Activated T-cell treated with anti-CD3 and anti-CD28 coated beads, Interleukin-2, amount 50 U/mL, for 48 hours (primary cell): ENCODE measurements at regions not wholly inside any gene's neighbourhood (a gene's known extent, or its start where the extent isn't known, plus 50 kb on each side); places are given as distances from the start of the nearest gene placed in this dataset.

Source experiments
- DNase-seq, 2 experiments: peaks; one replicate each; pipeline ENCODE4 v3.0.0-alpha.2; 2020

DNA sequence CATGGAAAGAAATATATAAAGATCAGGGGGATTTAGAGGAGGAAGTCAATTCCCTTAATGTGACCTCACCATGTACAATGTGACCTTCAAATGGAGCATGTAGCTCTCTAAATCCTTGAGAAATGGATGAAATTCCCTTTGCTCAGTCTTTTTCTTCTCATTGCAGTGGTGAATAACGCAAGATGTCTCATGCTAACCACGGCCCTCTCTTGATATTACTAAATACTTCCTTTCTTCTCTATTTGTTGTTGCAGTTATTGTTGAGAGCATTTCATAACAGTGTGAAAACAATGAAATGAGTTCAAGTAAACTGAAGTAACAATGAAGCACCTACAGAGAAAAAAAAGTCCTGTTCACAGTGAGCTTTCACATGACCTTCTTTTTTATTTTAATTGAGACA is 55.6 kb downstream of the ZNF281 start:
- DNase-seq, result no peak

DNA sequence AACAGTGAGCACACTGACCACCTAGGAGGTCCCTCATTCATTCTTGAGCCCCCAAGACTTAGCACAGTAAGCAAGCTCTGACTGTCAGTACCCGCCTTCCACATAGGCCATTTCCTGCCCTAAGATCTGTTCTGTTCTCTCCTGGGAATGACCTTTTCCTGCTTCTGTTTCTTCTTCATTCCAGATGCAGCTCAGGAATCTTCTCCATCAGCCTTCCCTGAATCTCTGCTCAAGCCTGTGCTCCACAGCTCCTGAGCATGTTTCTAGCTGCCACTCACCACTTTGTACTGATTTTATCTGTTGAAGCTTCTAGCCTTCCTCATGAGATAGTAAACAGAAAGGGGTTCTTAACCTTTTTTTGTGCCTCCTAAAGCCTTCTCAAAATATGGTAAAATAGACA is 56.6 kb downstream of the ZNF281 start:
- DNase-seq, result no peak

DNA sequence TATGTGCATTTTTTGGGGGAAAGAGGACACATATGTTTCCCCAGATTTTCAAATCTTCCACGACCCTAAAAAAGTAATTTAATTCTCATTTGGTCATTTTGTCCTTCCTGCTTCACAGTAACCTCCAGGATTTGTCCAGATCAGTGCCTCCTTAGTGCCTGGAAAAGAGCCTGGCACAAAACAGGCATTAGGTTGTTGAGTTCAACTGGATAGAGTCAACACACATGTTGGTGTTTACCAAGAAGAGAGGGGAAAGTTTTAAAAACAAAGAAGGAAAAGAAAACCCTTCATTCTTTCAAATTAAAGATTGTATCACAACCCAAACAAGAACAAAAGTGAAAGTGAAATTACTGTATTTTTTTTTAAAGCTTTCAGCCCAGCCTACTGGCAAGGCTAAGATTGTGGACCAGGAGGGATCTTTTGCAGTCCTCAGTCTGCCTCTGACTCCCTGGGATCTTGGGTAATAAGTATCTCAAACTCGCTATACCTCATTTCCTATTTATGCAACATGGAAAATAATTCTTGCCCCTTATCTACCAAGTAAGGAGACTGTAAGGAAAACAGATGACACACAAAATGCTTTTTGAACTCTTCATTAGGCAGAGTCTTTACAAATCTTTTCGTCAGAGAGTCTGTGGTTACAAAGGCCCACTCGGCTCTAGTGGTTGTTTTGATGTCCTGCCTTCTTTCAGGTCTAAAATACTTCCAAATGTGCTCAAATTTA is 57.8 kb downstream of the ZNF281 start:
- no peak for DNase-seq

DNA sequence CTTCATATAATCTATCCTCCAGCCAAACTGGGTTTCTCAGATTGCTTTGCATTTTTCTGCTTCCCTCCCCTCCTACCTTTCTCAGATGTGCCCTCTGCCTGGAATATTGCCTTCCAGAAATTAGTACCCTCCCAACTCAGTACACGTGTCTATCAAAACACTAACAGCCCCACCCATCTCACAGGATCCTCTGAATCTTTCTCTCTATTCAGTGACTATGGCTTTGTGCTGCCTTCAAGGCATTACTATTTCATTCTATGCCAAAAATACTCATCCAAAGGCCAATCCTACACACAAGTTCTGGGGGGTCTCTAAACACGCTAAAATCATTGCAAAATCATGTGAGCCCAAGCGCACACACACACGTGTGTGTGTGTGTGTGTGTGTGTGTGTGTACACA is 58.4 kb downstream of the ZNF281 start:
- no peak for DNase-seq

DNA sequence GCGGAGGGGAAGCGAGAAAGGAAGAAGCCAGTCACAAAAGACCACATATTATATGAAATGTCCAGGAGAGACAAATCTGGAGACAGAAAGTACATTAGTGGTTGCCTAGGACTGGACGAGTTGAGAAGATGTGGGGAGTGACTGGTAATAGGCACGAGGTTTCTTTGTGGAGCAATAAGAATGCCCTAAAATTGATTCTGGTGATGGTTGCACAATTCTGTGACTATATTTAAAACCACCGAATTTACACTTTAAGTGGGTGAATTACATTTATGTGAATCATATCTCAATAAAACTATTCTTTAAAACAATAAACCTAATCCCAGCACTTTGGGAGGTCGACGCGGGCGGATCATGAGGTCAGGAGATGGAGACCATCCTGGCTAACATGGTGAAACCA is 63.1 kb downstream of the ZNF281 start:
- DNase-seq, result no peak

DNA sequence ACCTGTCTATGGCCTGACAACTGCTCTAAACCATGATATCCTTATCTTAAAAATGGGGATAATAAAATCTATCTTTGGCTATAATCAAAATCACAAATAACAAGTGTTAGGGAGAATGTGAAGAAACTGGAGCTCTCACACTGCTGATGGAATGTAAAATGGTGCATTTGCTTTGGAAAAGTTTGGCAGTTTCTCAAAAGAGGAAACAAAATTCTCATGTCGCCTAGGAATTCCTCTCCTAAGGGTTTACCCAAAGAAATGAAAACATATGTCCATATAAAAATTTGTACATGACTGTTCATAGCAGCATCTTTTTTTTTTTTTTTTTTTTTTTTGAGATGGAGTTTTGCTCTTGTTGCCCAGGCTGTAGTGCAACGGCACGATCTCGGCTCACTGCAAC is 64.3 kb downstream of the ZNF281 start:
- no peak for DNase-seq

DNA sequence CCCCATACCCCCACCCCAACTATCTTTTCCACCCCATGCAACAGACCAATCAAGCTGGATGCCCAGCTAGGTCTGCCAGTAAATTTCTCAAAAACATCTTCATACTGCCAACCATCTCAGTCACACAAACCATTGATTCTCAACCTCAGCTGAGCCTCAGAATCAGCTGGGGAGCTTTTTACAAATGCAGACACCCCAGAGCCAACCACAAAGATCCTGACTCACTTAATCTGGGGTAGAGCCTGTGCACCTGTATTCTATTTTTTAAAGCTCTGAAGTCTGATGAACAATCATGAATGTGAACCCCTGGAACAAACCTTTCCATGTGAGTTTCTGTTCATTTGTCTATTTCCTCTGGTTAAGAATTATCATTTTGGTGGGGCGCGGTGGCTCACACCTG is 66.0 kb downstream of the ZNF281 start:
- DNase-seq, result no peak

DNA sequence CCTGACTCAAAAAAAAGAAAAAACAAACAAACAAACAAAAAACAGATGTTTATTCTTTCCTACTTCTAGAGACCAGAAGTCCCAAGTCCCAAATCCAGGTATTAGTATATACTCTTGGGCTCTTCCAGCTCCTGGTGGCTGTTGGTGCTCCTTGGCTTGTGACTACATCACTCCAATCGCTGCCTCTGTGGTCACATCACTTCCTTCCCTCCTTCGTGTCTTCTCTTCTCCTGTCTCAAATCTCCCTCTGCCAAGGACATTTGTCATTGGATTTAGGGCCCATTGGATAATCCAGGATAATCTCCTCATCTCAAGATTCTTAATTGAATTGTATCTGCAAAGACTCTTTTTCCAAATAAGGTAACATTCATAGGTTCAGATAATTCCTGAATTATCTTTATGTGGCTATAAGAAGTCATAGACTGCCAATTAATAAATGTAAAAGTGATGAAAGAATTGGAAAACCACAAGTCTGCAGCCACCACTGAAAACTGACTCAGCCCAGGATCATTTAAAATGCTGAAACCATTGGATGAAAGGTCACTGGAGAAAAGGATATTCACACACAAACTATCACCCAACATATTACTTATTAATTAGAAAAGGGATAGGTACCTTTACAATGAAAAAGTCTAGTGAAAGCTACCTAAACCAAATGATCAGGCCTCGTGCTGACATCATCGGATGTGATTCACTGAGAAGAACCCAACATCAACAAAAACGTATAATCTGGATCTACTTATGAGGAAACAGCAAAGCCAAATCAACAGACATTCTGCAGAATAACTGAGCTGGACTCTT is 67.1 kb downstream of the ZNF281 start:
- DNase-seq, result no peak

DNA sequence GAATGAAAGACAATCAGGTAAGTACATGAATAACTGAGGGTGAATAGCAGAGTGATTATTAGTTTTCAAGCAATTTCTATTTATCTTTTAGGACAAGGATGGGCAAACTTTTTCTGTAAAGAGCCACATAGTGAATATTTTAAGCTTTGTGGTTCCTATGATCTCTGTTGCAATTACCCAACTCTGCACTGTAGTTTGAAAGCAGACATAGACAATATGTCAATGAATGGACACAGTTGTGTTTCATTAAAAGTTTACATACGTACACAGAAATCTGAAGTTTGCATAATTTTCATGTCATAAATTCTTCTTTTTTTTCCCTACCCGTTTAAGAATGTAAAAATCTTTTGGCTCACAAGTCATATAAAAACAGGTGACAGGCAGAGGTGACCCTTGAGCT is 71.4 kb downstream of the ZNF281 start:
- no peak for DNase-seq

DNA sequence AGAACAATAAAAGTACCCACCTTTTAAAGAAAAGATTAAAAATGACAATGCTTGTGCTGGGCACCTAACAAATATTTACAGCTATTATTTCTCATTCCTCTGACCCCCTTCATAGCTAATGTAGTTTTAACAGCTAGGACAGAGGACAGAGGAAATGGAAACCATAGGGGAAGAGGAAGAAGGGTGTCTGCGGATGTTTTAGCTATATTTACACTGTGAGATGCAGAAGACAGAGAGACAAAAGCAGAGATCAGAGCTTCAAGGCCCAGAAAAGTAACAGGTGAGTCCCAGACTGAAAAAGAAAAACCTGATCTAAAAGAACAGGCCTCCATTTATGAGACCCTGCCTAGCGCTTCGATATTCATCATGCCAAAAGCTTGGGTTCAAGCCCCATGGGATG is 72.0 kb downstream of the ZNF281 start:
- no peak for DNase-seq

DNA sequence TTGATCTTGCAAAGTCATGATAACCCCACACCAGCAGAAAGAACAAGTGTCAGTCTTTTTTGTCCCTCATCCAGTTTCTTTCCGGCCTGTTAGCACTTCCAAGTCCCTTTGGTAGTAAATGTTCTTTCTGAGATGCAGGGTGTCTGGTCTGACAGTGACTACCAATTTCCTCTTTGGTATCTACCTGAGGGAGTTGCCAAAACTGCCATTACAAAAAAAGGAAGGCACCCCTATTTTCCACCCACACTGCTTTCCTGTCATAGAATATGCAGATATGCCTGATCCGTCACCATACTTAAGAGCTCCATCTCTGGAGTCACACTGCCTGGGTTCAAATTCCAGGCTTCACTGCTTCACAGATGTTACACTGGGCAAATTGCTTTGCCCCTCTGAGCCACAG is 72.4 kb downstream of the ZNF281 start:
- DNase-seq, result no peak

DNA sequence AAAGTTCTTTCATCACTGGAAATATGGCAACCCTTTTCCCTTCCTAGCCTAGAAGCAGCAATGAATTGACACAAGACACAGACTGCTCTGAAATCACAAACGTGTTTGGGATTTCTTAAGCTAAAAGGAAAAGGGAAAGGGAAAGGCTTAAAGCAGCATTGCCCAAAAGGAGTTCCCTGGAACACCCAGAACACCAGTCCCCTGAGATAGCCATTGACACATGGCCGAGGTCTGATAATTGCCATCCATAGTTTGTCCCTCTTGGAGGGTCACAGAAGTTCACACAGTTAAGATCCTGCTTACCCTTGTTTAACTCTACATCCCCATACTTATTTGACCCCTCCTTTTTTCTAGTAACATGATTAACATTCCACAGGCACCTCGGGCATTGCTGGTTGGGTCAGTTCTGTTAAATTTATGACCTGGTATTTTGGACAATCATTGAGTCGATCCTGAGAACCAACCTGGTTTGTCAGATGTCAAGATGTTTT is 72.9 kb downstream of the ZNF281 start:
- DNase-seq, result no peak

DNA sequence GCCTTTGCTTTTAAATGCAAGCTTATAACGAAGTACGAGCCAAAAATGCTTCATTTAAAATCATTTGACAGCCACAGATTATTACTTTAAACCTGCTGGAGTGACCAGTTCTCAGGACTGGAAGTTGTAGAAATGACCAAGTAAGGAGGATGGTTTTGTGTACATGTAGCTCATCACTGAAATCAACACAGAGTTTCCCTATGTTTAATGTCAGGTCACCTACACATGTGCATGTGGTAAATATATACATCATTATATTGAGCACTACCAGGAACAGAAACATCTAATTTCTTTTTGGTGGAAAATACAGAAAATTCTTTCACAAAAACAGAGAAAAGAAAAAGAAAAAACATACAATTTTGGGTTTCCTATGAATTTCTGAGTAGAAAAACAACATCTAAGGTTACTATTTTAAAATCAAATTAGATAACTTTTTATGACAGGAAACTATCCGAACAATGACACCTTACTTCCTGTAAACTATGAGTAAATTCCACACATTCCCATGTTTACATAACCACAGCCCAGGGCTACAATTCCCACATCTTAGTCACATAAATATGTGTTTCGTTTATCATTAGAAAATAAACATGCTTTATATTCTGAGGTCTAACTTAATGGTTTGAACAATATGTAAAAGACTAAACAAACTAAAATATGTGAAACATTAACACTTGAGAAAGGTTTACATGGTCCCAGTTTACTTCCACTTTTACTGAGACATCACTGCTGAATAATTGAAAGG is 73.6 kb downstream of the ZNF281 start:
- no peak for DNase-seq

DNA sequence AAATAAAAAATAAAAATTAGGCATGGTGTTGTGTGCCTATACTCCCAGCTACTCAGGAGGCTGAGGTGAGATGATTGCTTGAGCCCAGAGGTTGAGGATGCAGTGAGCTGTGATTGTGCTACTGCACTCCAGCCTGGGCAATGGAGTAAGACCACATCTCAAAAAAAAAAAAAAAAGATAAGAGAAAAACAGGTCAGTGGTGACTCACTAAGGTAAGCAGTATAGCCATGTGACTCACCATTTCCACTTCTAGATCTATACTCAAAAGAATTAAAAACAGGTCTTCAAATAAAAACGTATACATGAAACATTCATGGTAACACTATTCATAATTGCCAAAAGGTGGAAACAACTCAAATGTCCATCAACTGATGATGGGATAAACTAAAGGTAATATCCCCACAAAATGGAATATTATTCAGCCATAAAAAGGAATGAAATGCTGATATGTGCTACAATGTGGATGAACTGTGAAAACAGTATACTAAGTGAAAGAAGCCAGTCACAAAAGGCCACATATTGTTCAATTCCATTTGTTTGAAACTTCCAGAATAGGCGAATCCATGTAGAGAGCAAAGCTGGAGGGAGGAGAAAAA is 75.1 kb downstream of the ZNF281 start:
- no peak for DNase-seq

DNA sequence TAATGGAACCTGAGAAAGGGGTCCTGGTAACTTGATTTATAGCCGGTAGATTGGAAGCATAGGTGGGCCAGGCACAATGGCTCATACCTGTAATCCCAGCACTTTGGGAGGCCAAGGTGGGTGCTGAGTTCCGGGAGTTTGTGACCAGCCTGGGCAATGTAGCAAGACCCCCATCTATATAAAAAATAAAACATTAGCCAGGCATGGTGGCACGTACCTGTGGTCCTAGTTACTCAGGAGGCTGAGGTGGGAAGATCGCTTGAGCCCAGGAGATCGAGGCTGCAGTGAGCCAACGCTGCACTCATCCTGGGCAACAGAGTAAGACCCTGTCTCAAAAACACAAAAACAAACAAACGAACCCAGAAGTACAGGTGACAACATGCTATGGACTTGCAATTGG is 76.5 kb downstream of the ZNF281 start:
- DNase-seq, result no peak

DNA sequence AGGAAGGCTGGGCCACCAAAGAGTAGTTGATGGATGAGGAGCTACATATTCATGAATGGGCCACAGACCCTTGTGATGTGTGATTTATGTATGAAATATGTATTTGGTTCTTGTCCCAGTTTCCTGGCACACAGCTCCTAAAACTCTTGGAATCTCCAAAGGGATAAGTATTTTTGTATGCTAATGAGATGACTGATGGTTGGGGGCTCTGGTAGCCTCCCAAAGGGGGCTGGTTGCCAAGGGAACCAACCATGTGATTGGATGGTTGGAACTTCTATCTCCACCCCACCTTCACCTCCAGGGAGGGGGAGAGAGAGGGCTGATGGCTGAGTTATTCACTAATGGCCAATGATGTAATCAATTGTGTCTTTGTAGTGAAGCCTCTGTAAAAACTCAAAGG is 77.1 kb downstream of the ZNF281 start:
- no peak for DNase-seq

DNA sequence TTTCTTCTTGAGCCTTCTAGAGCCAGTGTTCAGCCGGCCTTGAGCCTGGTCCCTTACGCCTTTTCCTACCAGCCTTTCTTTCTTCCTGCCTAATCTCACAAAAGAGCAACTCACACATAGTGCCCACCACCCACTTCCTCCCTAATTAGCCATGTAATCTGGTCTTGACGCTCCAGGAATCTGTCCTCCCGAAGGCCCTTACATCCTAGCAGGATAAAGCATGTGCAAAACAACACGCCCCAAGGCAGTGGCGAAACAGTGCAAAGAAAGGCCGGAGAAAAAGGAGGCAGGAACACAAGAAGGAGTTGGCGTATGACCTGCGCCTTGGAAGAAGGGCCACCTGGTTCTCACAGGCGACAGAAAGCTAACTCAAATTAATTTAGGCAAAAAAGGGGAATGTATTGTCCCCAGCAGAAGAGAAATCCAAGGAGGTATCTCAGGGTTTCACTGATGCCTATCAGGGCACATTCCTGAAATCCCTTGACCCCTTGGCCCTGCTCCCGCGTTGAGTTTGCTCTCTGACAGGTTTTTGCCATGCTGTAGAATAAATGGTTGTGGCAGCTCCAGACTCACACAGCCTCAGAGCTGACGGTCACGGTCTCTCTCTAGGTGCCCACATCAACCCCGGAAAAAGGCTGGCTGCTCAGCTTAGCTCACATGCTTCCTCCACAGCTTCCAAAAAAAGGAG is 79.0 kb downstream of the ZNF281 start:
- DNase-seq, result no peak

DNA sequence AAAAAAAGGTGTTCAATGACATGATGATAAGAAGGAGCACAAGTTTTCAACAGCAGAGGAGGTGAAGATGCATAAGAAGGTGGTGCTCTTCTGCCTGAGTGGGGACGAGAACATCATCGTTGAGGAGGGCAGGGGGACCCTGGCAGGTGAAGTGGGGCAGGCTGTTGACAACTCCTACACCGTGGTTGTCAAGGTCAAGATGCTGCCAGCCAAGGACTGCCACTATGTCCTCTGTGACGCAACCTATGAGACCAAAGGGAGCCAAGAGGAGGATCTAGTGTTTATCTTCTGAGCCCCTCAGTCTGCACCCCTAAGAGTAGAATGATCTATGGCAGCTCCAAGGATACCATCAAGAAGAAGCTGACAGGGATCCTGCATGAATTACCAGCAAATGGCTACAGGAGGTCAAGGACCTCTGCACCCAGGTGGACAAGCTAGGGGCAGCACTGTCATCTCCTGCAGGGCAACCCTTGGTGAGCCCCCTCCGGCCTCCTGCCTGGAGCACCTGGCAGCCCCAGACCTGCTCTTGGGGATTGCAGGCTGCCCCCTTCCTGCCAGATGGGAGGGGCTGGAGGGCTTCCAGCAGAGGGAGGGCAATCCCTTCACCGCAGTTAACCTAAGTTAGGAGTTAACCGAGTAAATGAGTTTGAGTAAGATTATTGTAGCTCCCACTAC is 80.5 kb downstream of the ZNF281 start:
- DNase-seq, result no peak

DNA sequence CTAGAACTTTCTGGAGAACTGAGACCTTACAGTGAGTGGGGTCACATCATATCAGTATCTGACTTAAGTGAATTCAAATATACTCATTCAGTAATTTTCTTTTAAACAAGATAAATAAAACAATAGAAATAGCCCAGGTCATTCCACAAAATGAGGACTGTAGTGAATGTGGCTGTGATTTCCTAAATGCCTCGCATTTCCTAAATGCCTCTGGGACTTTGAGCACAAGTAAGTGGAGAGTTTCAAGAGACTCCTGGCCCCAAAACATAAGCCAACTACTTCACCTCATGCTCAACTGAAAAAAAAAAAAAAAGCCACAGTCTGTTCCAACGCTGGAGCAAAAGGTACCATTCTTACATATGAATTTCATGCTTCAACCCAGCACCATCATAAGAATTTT is 81.5 kb downstream of the ZNF281 start:
- no peak for DNase-seq

DNA sequence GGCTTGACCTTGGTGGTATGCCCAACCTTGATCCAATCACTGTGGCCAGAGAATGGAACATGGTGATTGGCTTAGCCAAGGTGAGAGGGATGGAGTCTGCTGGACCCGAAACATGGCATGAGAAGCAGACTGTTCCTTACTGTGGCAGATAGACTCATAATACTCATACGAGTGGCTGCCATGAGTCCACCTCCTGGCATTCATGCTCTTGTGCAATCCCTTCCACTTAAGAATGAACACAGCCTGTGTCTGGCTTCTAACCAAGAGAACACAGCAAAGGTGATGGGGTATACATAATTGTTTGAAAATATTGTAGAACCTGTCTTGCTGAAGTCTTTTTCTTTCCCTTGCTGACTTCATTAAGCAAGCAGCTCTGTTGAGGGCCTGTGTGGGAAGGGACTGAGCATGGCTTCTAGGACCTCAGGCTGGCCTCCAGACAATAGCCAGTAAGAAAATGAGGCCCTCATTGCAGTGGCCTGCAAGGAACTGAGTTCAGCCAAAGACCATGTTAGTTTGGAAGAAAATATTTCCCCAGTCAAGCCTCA is 85.9 kb downstream of the ZNF281 start:
- no peak for DNase-seq

DNA sequence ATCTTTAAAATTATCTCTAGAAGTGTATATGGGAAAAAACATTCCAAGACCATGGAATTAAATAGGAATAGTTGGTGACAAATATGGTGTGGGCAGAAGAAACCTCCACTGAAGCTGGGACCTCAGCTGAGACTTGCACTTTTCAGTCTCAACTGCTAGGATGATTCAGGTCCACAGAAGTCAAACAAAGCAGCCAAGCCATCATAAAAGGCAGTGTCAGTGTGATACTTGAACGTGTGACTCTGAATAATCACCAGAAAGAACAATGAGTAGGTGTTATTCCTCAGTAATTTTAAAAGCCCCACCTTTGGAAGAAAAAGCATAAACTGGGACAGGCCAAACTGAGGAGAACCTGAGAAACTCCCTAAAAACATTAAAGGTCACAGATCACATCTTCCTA is 90.7 kb downstream of the ZNF281 start:
- DNase-seq, result no peak

DNA sequence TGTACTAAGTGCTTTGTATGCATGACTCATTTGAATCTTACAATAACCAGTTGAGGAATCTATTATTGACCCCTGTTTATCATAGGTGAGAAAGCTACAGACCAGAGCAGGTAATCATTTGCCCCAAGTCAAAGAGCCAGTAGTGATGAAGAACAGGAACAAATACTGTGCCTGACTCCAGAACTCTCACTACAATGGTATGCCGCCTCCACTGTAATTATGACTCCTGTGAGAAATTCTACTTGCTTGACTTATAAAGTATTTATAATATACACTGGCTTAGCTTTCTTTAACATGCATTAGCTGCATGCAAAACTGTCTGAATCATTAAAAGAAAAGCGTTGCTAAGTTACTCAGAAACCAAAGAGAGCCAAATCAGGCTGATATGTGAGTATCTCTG is 92.6 kb downstream of the ZNF281 start:
- no peak for DNase-seq
